Type B pancreatic cell (in vitro differentiated cells): ENCODE measurements at regions not wholly inside any gene's neighbourhood (a gene's known extent, or its start where the extent isn't known, plus 50 kb on each side); places are given as distances from the start of the nearest gene placed in this dataset.

Source experiments
- DNase-seq: peaks from one replicate; pipeline ENCODE4 v3.0.0; 2021; ENCODE audit warnings: mixed read lengths; ENCODE audit not compliant: unreplicated experiment; ENCODE audit errors: extremely low spot score
- H3K27ac Mint-ChIP-seq: 2 replicates; pipeline ENCODE4 v1.8.0; 2021; ENCODE audit warnings: mild to moderate bottlenecking, mixed read lengths
- H3K27me3 Mint-ChIP-seq: 2 replicates; pipeline ENCODE4 v1.8.0; 2021; ENCODE audit warnings: mixed read lengths
- H3K36me3 Mint-ChIP-seq: 2 replicates; pipeline ENCODE4 v1.8.0; 2021; ENCODE audit warnings: mixed read lengths
- H3K4me1 Mint-ChIP-seq: one replicate; pipeline ENCODE4 v1.8.0; 2021; ENCODE audit warnings: mixed read lengths; ENCODE audit not compliant: unreplicated experiment
- H3K4me3 Mint-ChIP-seq: 2 replicates; pipeline ENCODE4 v1.8.0; 2021; ENCODE audit warnings: mild to moderate bottlenecking, mixed read lengths
- H3K9me3 Mint-ChIP-seq: 2 replicates; pipeline ENCODE4 v1.8.0; 2021; ENCODE audit warnings: mixed read lengths
- CTCF ChIP-seq: fragments of 200-600 bp; sonication (generic); conservative IDR thresholded peaks from 2 replicates; pipeline ENCODE4 v1.5.0; 2021; ENCODE audit warnings: antibody characterized with exemption, mild to moderate bottlenecking

- no peak overlapping the region for H3K27ac Mint-ChIP-seq
- TF ChIP-seq CTCF, result no peak
- no peaks in the 10 kb centered on the region for H3K27me3 Mint-ChIP-seq
- no peaks in the 10 kb centered on the region for H3K9me3 Mint-ChIP-seq
- no peaks in the 10 kb centered on the region for H3K36me3 Mint-ChIP-seq
- no peaks in the 10 kb centered on the region for H3K4me1 Mint-ChIP-seq
- DNase-seq, result no peak
- H3K4me3 Mint-ChIP-seq, result no peak overlapping the region
Observed at GRCh38 chr2:52956118-52956517, 811.5 kb upstream of the CHAC2 start.

- Mint-ChIP-seq H3K4me1 (no peaks in the 10 kb centered on the region), H3K27ac (no peak overlapping the region), H3K4me3 (no peak overlapping the region), H3K36me3 (no peaks in the 10 kb centered on the region), H3K27me3 (no peaks in the 10 kb centered on the region), H3K9me3 (peaks cover 5% of the 10 kb centered on the region)
- TF ChIP-seq CTCF, result no peak
- no peak for DNase-seq
Observed at GRCh38 chr2:52955079-52955478, 812.5 kb upstream of the CHAC2 start.

- Mint-ChIP-seq H3K27ac (no peak overlapping the region), H3K4me1 (no peaks in the 10 kb centered on the region), H3K4me3 (no peak overlapping the region), H3K27me3 (no peaks in the 10 kb centered on the region), H3K36me3 (no peaks in the 10 kb centered on the region), H3K9me3 (no peaks in the 10 kb centered on the region)
- DNase-seq, result no peak
- no peak for TF ChIP-seq CTCF
Observed at GRCh38 chr2:52940101-52940500, 827.5 kb upstream of the CHAC2 start.

GRCh38 chr2:52939250-52939649 lies 828.4 kb upstream of the CHAC2 start:
- Mint-ChIP-seq H3K27ac (no peak overlapping the region), H3K4me3 (no peak overlapping the region), H3K4me1 (no peaks in the 10 kb centered on the region)

GRCh38 chr2:52936029-52936428 lies 831.6 kb upstream of the CHAC2 start:
- Mint-ChIP-seq H3K4me3 (no peak overlapping the region), H3K36me3 (no peaks in the 10 kb centered on the region), H3K27me3 (no peaks in the 10 kb centered on the region), H3K9me3 (no peaks in the 10 kb centered on the region), H3K27ac (peak overlapping the region; percentile 34), H3K4me1 (no peaks in the 10 kb centered on the region)
- no peak for DNase-seq
- no peak for TF ChIP-seq CTCF

More at GRCh38 chr2:52939250-52939649, 828.4 kb upstream of the CHAC2 start:
- no peak for DNase-seq
- Mint-ChIP-seq H3K27me3 (no peaks in the 10 kb centered on the region), H3K36me3 (no peaks in the 10 kb centered on the region), H3K9me3 (no peaks in the 10 kb centered on the region)
- TF ChIP-seq CTCF, result no peak

GRCh38 chr2:52934920-52935640 lies 832.5 kb upstream of the CHAC2 start:
- no peak for TF ChIP-seq CTCF
- H3K27me3 Mint-ChIP-seq, result no peaks in the 10 kb centered on the region
- H3K4me1 Mint-ChIP-seq, result no peaks in the 10 kb centered on the region
- H3K36me3 Mint-ChIP-seq, result no peaks in the 10 kb centered on the region
- H3K27ac Mint-ChIP-seq, result no peak overlapping the region
- no peak for DNase-seq
- peaks cover 7% of the 10 kb centered on the region for H3K9me3 Mint-ChIP-seq
- H3K4me3 Mint-ChIP-seq, result no peak overlapping the region
